Nephron progenitor cell (in vitro differentiated cells): ENCODE measurements at regions not wholly inside any gene's neighbourhood (a gene's known extent, or its start where the extent isn't known, plus 50 kb on each side); places are given as distances from the start of the nearest gene placed in this dataset.

ENCODE experiments used
- DNase-seq: peaks from one replicate; pipeline ENCODE4 v3.0.0; 2021
- H3K27ac Mint-ChIP-seq: 2 replicates; pipeline ENCODE4 v1.8.0; 2021; ENCODE audit warnings: mild to moderate bottlenecking, moderate library complexity, mixed read lengths
- H3K27me3 Mint-ChIP-seq: 2 replicates; pipeline ENCODE4 v1.8.0; 2021; ENCODE audit warnings: mild to moderate bottlenecking, low read depth, mixed read lengths; ENCODE audit not compliant: poor library complexity
- H3K36me3 Mint-ChIP-seq: 2 replicates; pipeline ENCODE4 v1.8.0; 2021; ENCODE audit warnings: low read depth, mixed read lengths
- H3K4me1 Mint-ChIP-seq: 2 replicates; pipeline ENCODE4 v1.8.0; 2021; ENCODE audit warnings: mixed read lengths
- H3K4me3 Mint-ChIP-seq: 2 replicates; pipeline ENCODE4 v1.8.0; 2021; ENCODE audit warnings: mild to moderate bottlenecking, moderate library complexity, mixed read lengths
- H3K9me3 Mint-ChIP-seq: 2 replicates; pipeline ENCODE4 v1.8.0; 2021; ENCODE audit warnings: mild to moderate bottlenecking, moderate library complexity, mixed read lengths
- CTCF ChIP-seq: fragments of 200-600 bp; sonication (generic); IDR thresholded peaks from 2 replicates; pipeline ENCODE4 v1.5.0; 2021; ENCODE audit warnings: antibody characterized with exemption

GRCh38 chr2:23298551-23298950, 86.4 kb upstream of the KLHL29 start:
- H3K27me3 Mint-ChIP-seq, result peaks cover 7% of the 10 kb centered on the region
- no peaks in the 10 kb centered on the region for H3K9me3 Mint-ChIP-seq
- no peak for TF ChIP-seq CTCF
- H3K4me1 Mint-ChIP-seq, result no peaks in the 10 kb centered on the region
- DNase-seq, result no peak
- H3K4me3 Mint-ChIP-seq, result no peak overlapping the region
- no peaks in the 10 kb centered on the region for H3K36me3 Mint-ChIP-seq
- H3K27ac Mint-ChIP-seq, result no peak overlapping the region

DNA sequence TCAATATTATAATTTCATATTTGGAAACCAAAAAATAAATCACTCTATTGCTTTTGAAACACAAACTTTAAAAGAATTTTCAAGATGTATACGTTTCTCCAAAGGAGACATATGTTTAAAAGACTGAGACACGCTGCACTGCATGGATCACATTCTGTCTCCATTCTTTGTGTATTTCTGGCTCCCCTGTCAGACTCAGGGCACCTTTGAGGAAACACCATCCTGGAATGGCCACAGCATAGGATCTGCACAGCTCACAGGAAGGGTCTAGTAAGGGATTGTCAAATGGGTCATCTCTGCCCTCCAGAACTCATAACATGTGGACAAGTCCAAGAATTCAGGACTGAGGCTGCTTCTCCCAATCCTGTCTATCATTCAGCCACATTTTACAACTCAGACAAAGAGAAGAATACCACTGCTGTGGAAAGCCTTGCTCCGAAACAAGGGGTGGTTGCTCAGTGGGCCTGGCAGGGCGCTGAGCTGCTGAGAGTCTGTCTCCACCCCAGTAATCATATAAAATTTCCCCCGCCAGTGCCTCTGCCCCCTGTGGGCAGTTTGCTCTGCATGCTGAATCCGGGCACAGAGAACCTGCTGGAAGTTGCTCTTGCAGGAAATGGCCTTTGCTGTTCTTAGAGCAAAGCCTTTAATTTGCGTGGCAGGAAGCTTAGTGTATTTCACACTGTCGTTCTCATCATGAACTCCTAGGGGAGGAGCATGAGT, 85.3 kb upstream of the KLHL29 start:
- no peak for DNase-seq
- H3K4me3 Mint-ChIP-seq, result no peak overlapping the region
- TF ChIP-seq CTCF, result no peak
- no peaks in the 10 kb centered on the region for H3K9me3 Mint-ChIP-seq
- H3K36me3 Mint-ChIP-seq, result no peaks in the 10 kb centered on the region
- no peak overlapping the region for H3K27ac Mint-ChIP-seq
- no peaks in the 10 kb centered on the region for H3K4me1 Mint-ChIP-seq
- peaks cover 10% of the 10 kb centered on the region for H3K27me3 Mint-ChIP-seq

GRCh38 chr2:23301136-23301535, 83.8 kb upstream of the KLHL29 start:
- H3K4me3 Mint-ChIP-seq, result no peak overlapping the region

DNA sequence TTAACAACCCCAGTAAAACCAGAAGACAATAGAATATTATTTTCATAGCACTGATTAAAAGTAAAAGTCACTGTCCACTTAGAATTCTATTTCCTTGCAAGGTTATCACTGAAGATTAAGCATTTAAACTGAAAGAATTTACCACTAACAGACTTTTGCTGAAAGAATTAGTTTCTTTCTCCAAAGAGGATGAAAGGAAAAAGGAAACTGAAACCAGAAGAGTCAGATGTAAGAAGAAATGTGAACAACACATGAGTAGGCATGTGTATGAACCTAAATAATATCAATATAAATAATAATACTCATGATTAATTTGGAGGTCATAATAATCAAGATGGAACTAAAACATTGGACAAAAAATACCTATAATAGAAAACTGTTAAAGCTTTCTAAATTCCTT, 82.4 kb upstream of the KLHL29 start:
- no peak overlapping the region for H3K27ac Mint-ChIP-seq
- H3K4me1 Mint-ChIP-seq, result peaks cover 10% of the 10 kb centered on the region
- TF ChIP-seq CTCF, result no peak
- no peaks in the 10 kb centered on the region for H3K9me3 Mint-ChIP-seq
- DNase-seq, result no peak
- H3K27me3 Mint-ChIP-seq, result peaks cover 24% of the 10 kb centered on the region
- H3K4me3 Mint-ChIP-seq, result no peak overlapping the region
- no peaks in the 10 kb centered on the region for H3K36me3 Mint-ChIP-seq

More at GRCh38 chr2:23301136-23301535, 83.8 kb upstream of the KLHL29 start:
- H3K27me3 Mint-ChIP-seq, result peaks cover 24% of the 10 kb centered on the region
- no peak for TF ChIP-seq CTCF
- H3K9me3 Mint-ChIP-seq, result no peaks in the 10 kb centered on the region
- H3K36me3 Mint-ChIP-seq, result no peaks in the 10 kb centered on the region
- peaks cover 10% of the 10 kb centered on the region for H3K4me1 Mint-ChIP-seq
- no peak for DNase-seq
- H3K27ac Mint-ChIP-seq, result no peak overlapping the region

DNA sequence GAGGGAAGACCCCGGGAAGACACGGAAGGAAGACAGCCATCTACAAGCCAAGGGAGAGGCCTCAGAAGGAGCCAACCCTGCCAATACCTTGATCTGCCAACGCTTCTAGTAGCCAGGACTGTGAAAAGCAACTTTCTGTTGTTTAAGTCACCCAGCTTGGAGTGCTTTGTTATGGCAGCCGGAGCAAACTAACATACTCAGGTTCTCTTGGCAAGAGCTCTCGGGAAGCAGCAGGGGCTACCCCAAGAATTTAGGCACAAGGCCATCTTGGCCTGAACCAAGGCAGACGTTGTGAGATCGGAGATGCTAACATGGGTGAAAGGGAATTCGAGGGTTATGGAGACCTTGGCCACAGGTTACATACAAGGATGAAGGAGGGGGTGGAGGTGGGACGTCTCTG, 78.6 kb upstream of the KLHL29 start:
- H3K4me1 Mint-ChIP-seq, result peaks cover 10% of the 10 kb centered on the region
- no peak for TF ChIP-seq CTCF
- no peak for DNase-seq
- no peak overlapping the region for H3K27ac Mint-ChIP-seq
- peaks cover 19% of the 10 kb centered on the region for H3K27me3 Mint-ChIP-seq
- H3K36me3 Mint-ChIP-seq, result no peaks in the 10 kb centered on the region
- H3K4me3 Mint-ChIP-seq, result no peak overlapping the region
- no peaks in the 10 kb centered on the region for H3K9me3 Mint-ChIP-seq

- Mint-ChIP-seq H3K27me3 (peaks cover 3% of the 10 kb centered on the region), H3K27ac (no peak overlapping the region), H3K36me3 (no peaks in the 10 kb centered on the region), H3K9me3 (no peaks in the 10 kb centered on the region), H3K4me1 (no peaks in the 10 kb centered on the region), H3K4me3 (no peak overlapping the region)
- no peak for TF ChIP-seq CTCF
- DNase-seq, result no peak
Observed at GRCh38 chr2:23311186-23311585, 73.8 kb upstream of the KLHL29 start.
